ENCODE measurements at regions not wholly inside any gene's neighbourhood (a gene's known extent, or its start where the extent isn't known, plus 50 kb on each side); places are given as distances from the start of the nearest gene placed in this dataset.
"Not testable (repeated sequence)": the region's sequence is repeated elsewhere in the genome, so short reads cannot be mapped to it uniquely, and the experiment has no call there.

DNA sequence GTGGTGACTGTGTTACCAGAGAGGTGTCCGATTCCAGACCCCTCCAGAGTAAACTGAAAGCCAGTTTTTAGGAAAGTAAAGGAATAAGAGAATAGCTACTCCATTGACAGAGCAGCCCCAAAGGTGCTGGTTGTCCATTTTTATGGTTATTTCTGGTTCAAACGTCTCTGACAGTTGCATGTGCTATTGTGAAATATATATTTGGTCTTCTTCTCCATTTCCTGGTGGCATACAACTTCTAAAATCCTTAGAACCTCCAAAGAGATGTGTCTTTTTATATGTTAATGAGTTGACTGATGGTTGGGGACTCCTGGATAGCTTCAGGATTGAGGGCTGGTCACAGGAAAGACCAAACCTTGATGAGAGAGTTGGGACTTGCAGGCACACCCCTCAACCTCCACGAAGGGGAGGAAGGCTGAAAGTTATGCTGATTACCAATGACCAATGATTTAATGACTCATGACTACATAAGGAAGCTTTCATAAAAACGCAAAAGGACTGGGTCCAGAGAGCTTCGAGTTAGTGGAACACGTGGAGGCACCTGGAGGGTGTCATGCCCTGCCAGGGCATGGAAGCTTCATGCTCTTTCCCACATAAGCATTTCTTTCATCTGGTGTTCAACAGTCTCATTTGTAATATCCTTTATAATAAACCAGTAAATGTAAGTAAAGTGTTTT is 100.7 kb downstream of the SLC16A1 start:
- no peak for DNase-seq (ENCODE audit: low read depth, low spot score)

DNA sequence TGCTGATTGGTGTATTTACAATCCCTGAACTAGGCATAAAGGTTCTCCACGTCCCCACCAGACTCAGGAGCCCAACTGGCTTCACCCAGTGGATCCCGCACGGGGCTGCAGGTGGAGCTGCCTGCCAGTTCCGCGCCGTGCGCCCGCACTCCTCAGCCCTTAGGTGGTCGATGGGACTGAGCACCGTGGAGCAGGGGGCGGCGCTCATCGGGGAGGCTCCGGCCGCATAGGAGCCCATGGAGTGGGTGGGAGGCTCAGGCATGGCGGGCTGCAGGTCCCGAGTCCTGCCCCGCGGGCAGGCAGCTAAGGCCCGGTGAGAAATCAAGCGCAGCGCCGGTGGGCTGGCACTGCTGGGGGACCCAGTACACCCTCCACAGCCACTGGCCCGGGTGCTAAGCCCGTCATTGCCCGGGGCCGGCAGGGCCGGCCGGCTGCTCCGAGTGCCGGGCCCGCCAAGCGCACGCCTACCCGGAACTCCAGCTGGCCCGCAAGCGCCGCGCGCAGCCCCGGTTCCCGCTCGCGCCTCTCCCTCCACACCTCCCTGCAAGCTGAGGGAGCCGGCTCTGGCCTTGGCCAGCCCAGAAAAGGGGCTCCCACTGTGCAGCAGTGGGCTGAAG is 101.5 kb downstream of the SLC16A1 start:
- not testable (repeated sequence) for DNase-seq (ENCODE audit: low read depth, low spot score)

DNA sequence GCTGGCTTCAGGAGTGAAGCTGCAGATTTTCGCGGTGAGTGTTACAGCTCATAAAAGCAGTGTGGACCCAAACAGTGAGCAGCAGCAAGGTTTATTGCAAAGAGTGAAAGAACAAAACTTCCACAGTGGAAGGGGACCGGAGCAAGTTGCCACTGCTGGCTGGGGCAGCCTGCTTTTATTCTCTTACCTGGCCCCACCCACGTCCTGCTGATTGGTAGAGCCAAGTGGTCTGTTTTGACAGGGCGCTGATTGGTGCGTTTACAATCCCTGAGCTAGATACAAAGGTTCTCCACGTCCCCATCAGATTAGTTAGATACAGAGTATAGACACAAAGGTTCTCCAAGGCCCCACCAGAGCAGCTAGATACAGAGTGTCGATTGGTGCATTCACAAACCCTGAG is 102.1 kb downstream of the SLC16A1 start:
- DNase-seq (ENCODE audit: low read depth, low spot score), result not testable (repeated sequence)

DNA sequence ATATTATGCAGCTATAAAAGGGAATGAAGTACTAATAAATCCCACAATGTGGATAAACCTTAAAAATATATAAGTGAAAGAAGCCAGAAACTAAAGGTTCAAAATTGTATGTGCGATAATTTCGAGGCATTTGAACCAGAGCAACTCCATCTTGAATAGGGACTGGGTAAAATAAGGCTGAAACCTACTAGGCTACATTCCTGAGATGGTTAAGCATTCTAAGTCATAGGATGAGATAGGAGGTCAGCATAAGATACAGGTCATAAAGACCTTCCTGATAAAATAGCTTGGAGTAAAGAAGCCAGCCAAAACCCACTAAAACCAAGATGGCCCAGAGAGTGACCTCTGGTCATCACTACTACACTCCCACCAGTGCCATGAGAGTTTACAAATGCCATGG is 103.1 kb downstream of the SLC16A1 start:
- DNase-seq (ENCODE audit: low read depth, low spot score), result no peak

DNA sequence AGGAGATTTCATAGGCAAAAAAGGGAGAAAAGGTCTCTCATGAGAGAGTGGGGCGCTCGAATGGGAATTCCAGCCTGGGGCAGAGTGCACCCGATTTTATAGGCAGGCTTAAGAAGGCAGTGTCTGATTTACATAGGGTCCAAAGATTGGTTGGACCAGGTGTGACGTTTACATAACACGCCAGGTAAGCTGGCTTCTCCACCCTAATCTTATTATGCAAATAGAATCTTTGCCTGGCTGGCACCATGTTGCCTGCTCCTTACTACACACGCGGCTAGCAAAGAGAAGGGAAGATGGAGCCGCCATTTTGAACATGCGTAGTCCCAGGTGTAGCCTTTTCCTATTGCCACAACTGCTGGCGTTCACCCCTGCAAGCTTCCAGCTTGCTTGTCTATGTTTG is 103.7 kb downstream of the SLC16A1 start:
- no peak for DNase-seq (ENCODE audit: low read depth, low spot score)

DNA sequence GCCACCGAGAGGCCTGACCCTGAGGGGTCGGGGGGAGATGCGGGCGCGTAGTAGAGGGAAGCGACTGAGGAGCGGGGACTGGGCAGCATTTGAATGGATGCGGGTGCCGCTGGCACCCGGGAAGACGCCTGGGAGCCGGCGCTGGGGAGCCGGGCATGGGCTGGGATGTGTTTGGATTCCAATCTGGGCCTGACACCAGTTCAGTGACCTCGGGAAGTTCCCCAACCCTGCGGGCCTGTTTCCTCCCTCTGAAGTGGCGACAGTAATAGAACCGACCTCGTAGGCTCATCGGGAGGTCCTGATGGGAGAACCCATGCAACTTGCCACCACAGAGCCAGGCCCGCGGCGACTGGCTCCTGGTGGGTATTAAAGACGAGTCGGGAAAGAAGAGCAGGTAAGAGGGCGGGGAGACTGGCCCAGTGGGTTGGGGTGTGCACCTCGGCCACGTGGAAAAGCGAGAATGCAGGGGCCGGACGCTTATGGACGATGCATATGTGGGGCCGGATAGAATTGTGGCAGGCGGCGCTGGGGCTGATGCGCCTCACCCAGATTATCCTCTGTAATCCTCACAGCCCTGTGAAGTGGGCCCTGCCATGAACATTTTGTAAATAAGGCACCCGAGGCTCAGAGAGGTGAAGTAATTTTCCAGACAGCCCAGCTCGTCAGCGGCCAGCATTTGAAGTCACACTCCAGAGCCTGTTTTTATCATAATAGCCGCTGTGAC is 105.8 kb downstream of the SLC16A1 start:
- DNase-seq (ENCODE audit: low read depth, low spot score), result no peak

DNA sequence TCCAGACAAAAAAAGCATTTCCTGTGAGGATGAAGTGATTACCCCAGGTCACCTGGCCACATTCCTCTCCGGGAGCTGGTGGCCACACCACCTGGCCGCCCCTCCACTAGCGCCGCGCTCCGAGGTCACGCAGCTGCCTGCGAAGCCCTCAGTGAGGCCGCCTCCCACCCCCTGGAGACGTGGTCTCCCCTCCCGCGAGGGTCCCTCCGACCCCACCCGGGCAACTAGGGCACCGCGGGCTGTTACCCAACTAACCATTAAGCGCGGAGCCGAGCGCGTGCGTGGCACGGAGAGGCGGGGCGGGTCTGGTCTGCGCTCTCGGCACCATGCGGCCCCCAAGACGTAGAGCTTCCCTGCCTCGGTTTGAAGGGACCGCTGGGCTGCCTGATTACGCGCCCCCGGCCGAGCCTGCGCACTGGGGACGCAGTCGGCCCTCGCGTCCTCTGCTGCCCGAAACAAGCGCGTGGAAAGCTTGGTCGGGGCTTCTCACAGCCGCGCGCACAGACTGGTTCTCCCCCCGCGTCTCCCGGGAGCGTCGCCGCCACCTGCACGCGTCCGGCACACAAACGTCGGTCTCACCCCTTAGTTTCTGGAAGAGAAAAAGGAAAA is 106.5 kb downstream of the SLC16A1 start:
- DNase-seq (ENCODE audit: low read depth, low spot score), result no peak

DNA sequence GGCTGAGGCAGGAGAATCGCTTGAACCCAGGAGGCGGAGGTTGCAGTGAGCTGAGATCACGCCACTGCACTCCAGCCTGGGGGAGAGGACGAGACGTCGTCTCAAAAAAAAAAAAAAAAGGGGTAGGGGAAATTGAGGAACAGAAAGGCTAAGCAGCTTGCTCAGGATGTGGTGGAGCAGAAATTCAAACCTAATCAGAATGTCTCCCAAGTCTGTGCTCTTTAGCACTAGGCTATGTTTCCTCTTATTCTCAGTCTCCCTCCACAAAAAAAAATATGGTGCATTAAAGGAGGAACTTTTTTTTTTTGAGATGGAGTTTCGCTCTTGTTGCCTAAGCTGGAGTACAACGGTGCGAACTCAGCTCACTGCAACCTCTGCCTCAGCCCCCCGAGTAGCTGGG is 114.2 kb downstream of the SLC16A1 start:
- DNase-seq (ENCODE audit: low read depth, low spot score), result no peak

DNA sequence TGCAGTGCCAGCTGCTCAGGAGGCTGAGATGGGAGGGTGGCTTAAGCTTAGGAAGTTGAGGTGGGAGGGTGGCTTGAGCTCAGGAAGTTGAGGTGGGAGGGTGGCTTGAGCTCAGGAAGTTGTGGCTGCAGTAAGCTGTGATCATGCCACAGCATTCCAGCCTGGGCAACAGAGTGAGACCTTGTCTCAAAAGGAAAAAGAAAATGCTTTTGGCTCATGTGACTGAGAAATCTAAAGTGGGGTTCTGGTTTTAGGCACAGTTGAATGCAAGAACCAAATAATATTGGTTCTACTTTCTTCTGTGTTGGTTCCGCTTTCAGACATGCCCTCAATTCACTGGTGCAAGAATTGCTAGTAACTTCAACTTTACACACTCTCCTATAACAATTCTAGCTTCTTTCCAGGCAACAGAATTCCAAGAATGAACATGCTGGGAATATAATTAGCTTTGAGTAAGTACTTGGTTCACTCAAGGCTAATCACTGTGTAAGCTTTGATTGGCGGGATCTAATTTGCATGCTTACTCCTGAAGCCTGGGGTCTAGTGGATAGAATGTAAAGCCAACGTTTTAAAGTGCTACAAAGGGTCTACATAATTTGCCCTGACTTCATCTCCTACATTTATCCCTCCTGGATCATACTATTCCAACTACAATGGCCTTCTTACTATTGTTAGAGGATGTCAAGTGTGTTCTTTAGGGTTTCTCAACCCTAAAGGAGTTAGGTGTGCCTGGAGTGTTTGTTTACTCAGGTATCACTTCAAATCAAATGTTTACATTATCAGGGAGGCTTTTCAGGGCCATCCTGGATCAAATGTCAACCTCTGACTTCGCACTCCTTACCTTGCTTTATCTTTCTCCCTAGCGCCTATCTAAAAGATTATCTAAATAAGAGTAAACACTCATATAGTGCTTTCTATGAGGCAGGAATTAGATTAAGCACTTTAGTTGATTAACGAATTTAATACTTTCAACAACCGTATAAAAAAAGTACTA is 115.1 kb downstream of the SLC16A1 start:
- no peak for DNase-seq (ENCODE audit: low read depth, low spot score)

DNA sequence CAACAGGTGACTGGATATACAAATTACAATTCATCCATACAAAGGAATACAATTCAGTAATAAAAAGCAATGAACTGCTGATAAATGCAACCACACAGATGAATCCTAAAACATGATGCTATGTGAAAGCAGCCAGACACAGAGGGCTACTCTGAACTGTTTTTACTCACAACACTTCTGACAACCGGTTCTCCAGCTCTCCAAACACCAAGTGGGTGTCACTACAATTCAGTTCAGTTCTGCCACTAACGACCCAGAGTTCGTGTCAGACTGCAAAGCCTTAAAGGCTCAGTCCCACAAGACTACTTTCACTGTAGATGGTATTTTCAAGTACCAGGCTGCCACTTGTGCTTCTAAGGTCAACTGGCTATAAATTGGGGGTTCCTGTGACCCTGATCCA is 119.4 kb downstream of the SLC16A1 start:
- no peak for DNase-seq (ENCODE audit: low read depth, low spot score)

DNA sequence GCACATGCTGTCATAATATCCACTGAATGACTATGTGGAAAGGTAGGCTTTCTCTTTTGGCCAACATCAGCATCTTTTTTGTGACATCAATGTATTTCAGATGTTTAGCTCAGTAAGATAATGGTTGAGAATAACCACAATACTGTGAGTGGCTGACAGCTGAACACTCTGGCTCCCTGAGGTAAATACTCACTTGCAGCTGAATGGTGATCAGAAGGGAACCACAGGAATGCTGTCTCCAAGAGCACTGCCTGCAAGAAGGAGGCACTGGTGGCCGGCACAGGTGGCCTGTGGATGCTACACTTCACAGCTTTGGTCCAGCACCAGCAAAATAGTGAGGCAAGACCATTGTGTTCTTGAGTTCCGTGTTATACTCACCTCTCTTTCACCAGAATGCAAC is 118.7 kb upstream of the PPM1J start:
- DNase-seq (ENCODE audit: low read depth, low spot score), result no peak

DNA sequence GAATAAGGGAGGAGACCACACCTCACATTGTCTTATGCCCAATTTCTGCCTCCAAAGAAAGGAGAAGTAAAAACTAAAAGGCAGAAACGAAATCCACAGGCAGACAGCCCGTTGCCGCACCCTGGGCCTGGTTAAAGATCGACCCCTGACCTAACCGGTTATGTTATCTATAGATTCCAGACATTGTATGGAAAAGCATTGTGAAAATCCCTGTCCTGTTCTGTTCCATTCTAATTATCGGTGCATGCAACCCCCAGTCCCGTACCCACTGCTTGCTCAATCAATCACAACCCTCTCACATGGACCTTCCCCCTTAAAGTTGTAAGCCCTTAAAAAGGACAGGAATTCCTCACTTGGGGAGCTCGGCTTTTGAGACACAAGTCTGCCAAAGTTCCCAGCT is 117.1 kb upstream of the PPM1J start:
- not testable (repeated sequence) for DNase-seq (ENCODE audit: low read depth, low spot score)

DNA sequence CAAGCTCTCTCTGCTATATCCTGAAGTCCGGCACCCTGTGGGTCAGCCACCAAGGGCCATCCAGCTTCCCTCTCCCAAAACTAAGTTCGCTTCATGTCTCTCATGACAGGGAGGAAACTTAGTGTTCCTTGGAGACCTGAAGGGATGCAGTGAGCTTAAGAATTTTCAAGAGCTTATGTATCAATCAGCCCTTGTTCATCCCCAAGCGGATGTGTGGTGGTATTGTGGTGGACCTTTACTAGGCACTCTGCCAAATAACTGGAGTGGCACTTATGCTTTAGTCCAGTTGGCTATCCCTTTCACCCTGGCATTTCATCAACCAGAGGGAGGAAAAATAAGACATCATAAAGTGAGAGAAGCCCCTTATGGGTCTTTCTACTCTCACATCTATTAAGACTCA is 114.6 kb upstream of the PPM1J start:
- DNase-seq (ENCODE audit: low read depth, low spot score), result not testable (repeated sequence)

DNA sequence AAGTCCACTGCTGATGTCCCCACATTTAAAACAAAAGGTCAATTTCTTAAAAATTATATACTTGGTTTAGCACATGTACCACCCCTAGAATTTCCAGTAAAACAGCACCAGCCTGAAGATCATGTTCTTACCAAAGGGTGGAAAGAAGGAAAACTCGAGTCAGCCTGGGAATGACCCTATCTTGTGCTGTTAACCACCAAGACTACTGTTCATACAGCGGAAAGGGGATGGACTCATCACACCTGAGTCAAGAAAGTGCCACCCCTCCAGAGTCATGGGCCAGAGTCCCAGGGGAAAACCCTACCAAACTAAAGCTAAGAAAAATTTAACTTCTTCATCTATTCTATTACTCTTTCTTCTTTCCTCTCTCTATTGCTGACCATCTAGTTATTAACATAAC is 113.6 kb upstream of the PPM1J start:
- DNase-seq (ENCODE audit: low read depth, low spot score), result no peak

DNA sequence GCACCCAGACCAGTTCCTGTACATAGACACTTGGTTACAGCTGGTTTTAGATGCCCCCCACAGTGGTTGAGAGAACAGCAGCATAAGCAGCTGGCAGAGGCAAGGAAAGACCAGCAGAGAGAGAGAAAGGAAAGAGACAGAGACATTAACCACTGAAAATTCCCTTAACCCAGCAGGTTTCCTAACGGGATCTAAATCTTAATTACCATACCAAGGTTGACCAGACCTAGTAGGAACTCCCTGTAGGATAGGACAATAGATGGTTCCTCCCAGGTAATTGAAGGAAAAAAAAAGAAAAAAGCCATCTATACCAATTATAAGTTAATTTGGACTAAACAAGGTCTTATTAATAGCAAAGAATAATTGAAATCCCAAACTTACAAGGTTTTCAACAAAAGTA is 112.3 kb upstream of the PPM1J start:
- DNase-seq (ENCODE audit: low read depth, low spot score), result not testable (repeated sequence)

DNA sequence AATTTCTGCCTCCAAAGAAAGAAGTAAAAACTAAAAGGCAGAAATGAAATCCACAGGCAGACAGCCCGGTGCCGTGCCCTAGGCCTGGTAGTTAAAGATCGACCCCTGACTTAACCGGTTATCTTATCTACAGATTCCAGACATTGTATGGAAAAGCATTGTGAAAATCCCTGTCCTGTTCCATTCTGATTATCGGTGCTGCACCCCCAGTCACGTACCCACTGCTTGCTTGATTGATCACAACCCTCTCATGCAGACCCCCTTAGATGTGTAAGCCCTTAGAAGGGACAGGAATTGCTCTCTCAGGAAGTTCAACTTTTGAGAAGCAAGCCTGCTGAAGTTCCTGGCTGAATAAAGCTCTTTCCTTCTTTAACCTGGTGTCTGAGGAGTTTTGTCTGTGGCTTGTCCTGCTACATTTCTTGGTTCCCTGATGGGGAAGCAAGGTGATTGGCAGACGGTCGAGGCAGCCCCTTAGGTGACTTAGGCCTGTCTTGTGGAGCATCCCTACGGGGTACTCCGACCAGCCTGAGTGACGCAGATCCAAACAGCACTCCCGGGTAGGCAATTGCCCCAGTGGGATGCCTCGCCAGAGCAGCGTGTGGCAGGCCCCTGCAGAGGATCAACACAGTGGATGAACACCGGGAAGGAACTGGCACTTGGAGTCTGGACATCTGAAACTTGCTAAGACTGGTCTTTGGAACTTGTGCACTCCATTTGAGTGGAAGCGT is 111.2 kb upstream of the PPM1J start:
- DNase-seq (ENCODE audit: low read depth, low spot score), result no peak

DNA sequence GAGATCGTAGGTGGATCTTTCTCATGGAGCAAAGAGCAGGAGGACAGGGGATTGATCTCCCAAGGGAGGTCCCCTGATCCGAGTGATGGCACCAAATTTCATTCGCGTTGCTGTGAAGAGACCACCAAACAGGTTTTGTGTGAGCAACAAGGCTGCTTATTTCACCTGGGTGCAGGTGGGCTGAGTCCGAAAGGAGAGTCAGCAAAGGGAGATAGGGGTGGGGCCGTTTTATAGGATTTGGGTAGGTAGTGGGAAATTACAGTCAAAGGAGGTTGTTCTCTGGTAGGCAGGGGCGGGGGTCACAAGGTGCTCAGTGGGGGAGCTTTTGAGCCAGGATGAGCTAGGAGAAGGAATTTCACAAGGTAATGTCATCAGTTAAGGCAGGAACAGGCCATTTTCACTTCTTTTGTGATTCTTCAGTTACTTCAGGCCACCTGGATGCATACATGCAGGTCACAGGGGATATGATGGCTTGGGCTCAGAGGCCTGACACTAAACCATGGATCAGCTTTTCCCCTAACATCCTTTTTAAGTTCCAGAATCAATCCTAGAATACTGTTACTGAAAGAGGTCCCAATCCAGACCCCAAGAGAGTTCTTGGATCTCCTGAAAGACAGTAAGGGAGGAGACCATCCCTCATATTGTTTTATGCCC is 110.6 kb upstream of the PPM1J start:
- not testable (repeated sequence) for DNase-seq (ENCODE audit: low read depth, low spot score)

DNA sequence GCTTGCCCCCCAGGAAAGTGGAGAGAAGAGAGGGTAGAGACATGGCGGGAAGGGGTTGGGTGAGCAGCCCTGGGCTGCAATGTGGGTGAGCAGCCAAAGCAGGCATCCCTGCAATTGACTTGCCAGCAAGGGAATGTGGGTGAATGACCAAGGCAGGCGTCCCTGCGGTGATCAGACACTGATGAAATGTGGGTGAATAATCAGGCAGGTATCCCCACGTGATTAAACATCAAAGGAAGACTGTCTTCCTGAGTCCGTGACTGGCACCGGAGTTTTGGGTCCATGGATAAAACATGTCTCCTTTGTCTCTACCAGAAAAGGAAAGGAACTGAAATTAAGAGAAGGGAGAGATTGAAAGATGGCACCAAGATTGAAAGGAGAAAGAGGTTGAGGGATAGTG is 109.9 kb upstream of the PPM1J start:
- not testable (repeated sequence) for DNase-seq (ENCODE audit: low read depth, low spot score)

DNA sequence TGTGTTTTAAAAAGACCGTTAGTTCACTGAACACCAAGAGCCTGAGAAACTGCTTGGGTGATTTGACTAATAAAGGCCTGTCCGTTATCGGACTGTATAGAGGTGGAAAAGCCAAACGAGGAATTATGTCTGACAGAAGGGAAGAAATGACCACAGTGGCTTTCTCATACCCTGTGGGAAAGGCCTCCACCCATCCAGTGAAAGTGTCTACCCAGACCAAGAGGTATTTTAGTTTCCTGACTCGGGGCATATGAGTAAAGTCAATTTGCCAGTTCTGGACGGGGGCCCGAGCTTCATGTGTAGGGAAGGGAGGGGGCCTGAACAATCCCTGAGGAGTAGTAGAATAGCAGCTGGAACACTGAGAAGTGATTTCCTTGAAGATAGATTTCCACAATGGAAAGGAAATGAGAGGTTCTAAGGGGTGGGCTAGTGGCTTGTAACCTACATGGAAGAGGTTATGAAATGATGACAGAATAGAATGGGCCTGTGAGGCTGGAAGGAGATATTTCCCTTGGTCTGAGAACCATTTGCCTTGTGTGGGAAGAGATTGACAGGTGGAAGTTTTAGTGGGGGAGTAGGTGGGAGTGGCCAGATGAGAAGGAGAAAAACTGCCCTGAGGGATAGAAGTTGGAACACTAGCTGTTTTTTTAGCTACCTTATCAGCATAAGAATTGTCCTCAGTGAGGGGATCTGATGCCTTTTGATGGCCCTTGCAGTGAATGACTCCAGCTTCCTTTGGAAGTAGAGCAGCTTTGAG is 106.4 kb upstream of the PPM1J start:
- DNase-seq (ENCODE audit: low read depth, low spot score), result not testable (repeated sequence)

Measured in brain pericyte (primary cell).